HL-60 (cell line): ENCODE measurements at regions not wholly inside any gene's neighbourhood (a gene's known extent, or its start where the extent isn't known, plus 50 kb on each side); places are given as distances from the start of the nearest gene placed in this dataset.

ENCODE experiments used
- DNase-seq, 2 experiments: peaks; one replicate each; pipeline ENCODE4 v3.0.0-alpha.2; 2010 to 2020; ENCODE audit warnings: low read depth in 1 of 2, low spot score in 1 of 2
- H3K27ac ChIP-seq: fragments of 250-450 bp; sonication (Bioruptor Pico); replicated peaks from 2 replicates; pipeline ENCODE4 v1.5.1; 2020; ENCODE audit warnings: mild to moderate bottlenecking, moderate library complexity
- H3K27me3 ChIP-seq: fragments of 250-450 bp; sonication (Bioruptor Pico); 2 replicates; pipeline ENCODE4 v1.5.1; 2021; ENCODE audit warnings: mild to moderate bottlenecking, moderate library complexity; ENCODE audit not compliant: insufficient read depth, poor library complexity, severe bottlenecking
- H3K4me3 ChIP-seq: replicated peaks from 2 replicates; pipeline ENCODE4 v1.5.1; 2011; ENCODE audit warnings: mild to moderate bottlenecking, control low read depth, low read length; ENCODE audit not compliant: insufficient read depth
- GABPA ChIP-seq: IDR thresholded peaks from 2 replicates; pipeline ENCODE4 v1.6.1; 2012; ENCODE audit warnings: low read depth
- POLR2AphosphoS5 ChIP-seq: IDR thresholded peaks from 2 replicates; pipeline ENCODE4 v1.6.1; 2012; ENCODE audit warnings: low read depth
- SPI1 ChIP-seq: IDR thresholded peaks from 2 replicates; pipeline ENCODE4 v1.6.1; 2012; ENCODE audit warnings: low read depth, mild to moderate bottlenecking, borderline replicate concordance
- TF ChIP-seq, protein P1 (sequence below): IDR thresholded peaks from one replicate; pipeline ENCODE4 v1.5.1; 2011; ENCODE audit warnings: low read length, control low read depth, inconsistent platforms; ENCODE audit not compliant: insufficient read depth
- TF ChIP-seq, protein P2 (sequence below): IDR thresholded peaks from 2 replicates; pipeline ENCODE4 v1.6.1; 2012; ENCODE audit warnings: low read depth; ENCODE audit not compliant: insufficient replicate concordance

DNA sequence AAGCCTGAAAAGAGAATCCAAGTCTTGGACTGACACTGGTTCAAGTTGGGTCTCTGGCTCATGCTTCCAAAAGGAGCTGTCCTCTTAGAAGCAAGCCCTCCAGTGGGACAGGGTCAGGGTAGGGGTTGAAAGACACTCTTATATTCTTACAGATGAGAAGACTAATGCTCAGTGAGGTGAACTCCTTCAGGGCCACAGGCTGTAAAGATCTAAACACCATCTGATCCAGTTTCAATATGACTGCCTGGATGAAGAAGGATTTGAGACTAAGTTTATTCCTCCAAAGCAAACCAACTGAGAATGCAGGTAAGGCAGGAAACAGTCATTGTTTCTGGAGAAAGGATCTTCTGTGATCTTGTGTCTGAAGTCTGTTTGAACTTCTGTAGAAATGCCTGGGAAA lies 99.0 kb upstream of the TAB2 start:
- TF ChIP-seq POLR2AphosphoS5: no peak
- no peaks in the 10 kb centered on the region for H3K27me3 ChIP-seq
- DNase-seq: no peak
- no peak overlapping the region for H3K27ac ChIP-seq
- no peak overlapping the region for H3K4me3 ChIP-seq

DNA sequence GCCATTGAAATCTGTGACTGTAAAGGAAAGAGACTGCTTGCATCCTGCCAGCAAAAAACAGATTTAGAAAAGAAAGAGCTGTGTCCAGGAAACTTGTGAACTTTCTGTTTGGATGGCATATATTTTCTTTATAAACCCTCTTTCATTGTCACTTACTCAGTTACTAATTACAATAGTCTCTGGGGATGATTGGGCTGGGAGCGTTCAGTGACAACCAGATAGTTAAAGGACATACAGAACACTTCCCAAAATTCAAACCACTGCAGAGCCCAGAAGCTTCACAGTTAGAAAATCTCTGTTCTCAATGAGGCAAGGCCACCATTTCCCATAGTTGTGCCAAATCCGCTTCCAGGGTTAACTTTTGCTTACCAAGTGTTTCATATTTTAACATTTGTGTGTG lies 98.6 kb upstream of the TAB2 start:
- Histone ChIP-seq H3K4me3 (no peak overlapping the region), H3K27me3 (no peaks in the 10 kb centered on the region), H3K27ac (no peak overlapping the region)
- no peak for DNase-seq
- no peak for TF ChIP-seq GABPA
- TF ChIP-seq, protein P1, sequence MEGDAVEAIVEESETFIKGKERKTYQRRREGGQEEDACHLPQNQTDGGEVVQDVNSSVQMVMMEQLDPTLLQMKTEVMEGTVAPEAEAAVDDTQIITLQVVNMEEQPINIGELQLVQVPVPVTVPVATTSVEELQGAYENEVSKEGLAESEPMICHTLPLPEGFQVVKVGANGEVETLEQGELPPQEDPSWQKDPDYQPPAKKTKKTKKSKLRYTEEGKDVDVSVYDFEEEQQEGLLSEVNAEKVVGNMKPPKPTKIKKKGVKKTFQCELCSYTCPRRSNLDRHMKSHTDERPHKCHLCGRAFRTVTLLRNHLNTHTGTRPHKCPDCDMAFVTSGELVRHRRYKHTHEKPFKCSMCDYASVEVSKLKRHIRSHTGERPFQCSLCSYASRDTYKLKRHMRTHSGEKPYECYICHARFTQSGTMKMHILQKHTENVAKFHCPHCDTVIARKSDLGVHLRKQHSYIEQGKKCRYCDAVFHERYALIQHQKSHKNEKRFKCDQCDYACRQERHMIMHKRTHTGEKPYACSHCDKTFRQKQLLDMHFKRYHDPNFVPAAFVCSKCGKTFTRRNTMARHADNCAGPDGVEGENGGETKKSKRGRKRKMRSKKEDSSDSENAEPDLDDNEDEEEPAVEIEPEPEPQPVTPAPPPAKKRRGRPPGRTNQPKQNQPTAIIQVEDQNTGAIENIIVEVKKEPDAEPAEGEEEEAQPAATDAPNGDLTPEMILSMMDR: no peak
- no peak for TF ChIP-seq POLR2AphosphoS5
- TF ChIP-seq, protein P2, sequence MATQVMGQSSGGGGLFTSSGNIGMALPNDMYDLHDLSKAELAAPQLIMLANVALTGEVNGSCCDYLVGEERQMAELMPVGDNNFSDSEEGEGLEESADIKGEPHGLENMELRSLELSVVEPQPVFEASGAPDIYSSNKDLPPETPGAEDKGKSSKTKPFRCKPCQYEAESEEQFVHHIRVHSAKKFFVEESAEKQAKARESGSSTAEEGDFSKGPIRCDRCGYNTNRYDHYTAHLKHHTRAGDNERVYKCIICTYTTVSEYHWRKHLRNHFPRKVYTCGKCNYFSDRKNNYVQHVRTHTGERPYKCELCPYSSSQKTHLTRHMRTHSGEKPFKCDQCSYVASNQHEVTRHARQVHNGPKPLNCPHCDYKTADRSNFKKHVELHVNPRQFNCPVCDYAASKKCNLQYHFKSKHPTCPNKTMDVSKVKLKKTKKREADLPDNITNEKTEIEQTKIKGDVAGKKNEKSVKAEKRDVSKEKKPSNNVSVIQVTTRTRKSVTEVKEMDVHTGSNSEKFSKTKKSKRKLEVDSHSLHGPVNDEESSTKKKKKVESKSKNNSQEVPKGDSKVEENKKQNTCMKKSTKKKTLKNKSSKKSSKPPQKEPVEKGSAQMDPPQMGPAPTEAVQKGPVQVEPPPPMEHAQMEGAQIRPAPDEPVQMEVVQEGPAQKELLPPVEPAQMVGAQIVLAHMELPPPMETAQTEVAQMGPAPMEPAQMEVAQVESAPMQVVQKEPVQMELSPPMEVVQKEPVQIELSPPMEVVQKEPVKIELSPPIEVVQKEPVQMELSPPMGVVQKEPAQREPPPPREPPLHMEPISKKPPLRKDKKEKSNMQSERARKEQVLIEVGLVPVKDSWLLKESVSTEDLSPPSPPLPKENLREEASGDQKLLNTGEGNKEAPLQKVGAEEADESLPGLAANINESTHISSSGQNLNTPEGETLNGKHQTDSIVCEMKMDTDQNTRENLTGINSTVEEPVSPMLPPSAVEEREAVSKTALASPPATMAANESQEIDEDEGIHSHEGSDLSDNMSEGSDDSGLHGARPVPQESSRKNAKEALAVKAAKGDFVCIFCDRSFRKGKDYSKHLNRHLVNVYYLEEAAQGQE: no peak
- TF ChIP-seq SPI1: no peak

DNA sequence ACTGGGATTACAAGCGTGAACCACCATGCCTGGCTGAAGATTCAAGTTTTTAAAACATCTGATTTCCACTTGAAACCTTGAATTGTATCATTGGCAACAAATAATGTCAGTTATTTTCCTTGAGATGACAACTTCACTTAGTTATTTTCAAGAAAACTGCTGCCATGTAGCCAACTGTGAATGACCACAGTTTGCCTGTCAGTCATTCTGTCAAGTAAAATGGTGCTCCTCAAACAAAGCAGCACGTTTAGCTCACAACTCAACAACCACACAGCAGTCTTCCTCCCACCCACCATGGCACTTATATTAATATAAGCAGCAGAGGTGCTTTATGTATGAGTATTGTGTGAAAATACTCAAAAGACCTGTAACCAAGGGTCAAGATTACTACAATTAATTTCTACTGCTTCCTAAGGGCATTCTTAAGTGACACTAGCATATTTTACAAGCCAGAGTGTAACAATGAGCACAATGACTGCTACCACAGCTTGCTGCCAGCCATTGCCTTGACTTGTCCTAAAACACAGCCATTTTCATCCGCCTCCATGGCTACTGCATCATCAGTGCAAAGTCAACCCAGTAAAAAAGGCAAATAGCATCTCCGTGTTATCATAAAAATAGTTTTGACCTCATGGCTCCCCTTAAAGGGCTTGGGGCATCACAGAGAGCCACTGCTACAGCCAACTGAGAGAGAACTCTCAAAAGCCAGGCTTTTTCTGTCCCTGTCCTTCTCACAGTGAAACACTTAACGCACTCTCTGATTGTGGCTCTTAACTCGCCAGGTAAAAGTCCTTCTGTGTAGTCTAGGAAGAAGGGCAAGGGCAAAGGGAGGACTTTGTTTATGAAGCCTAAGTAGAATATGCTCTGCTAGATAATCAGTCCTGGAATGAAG lies 96.4 kb upstream of the TAB2 start:
- TF ChIP-seq SPI1 (no peak), POLR2AphosphoS5 (no peak), GABPA (no peak)
- TF ChIP-seq, protein P1: no peak
- TF ChIP-seq, protein P2: no peak
- DNase-seq: no peak
- Histone ChIP-seq H3K4me3 (no peak overlapping the region), H3K27me3 (no peaks in the 10 kb centered on the region), H3K27ac (no peak overlapping the region)

DNA sequence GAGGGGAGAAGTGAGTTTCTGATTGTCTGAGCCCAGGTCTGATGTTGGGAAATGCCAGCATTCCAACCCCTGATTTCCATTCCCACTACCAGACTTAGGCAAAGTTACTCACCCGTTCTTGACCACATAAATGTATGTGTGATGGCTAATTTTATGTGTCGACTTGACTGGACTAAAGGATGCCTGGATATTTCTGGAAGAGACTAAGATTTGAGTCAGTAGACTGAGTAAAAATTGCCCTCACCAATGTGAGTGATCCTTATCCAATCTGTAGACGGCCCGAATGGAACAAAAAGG lies 95.8 kb upstream of the TAB2 start:
- Histone ChIP-seq H3K27ac (no peak overlapping the region), H3K4me3 (no peak overlapping the region), H3K27me3 (no peaks in the 10 kb centered on the region)
- TF ChIP-seq GABPA: no peak
- TF ChIP-seq, protein P2: no peak
- no peak for TF ChIP-seq SPI1
- TF ChIP-seq, protein P1: no peak
- TF ChIP-seq POLR2AphosphoS5: no peak
- DNase-seq: no peak
